HEK293T (cell line): ENCODE measurements at regions not wholly inside any gene's neighbourhood (a gene's known extent, or its start where the extent isn't known, plus 50 kb on each side); places are given as distances from the start of the nearest gene placed in this dataset.

Experiments used
- ELF4 ChIP-seq: fragments of 450-650 bp; IDR thresholded peaks from 2 replicates; pipeline ENCODE4 v1.6.1; 2017; ENCODE audit warnings: antibody characterized with exemption
- FOXM1 ChIP-seq: fragments of 450-650 bp; IDR thresholded peaks from 2 replicates; pipeline ENCODE4 v1.6.1; 2017; ENCODE audit warnings: mild to moderate bottlenecking, borderline replicate concordance
- HDGF ChIP-seq: fragments of 450-650 bp; IDR thresholded peaks from 2 replicates; pipeline ENCODE4 v1.6.1; 2017; ENCODE audit warnings: antibody characterized with exemption, borderline replicate concordance
- L3MBTL2 ChIP-seq: fragments of 450-650 bp; conservative IDR thresholded peaks from 2 replicates; pipeline ENCODE4 v1.6.1; 2016; ENCODE audit warnings: mild to moderate bottlenecking
- SP1 ChIP-seq: fragments of 450-650 bp; IDR thresholded peaks from 2 replicates; pipeline ENCODE4 v1.6.1; 2017
- TARDBP ChIP-seq: fragments of 450-650 bp; IDR thresholded peaks from 2 replicates; pipeline ENCODE4 v1.6.1; 2016
- ZNF384 ChIP-seq: fragments of 450-650 bp; IDR thresholded peaks from 2 replicates; pipeline ENCODE4 v1.6.1; 2016

DNA sequence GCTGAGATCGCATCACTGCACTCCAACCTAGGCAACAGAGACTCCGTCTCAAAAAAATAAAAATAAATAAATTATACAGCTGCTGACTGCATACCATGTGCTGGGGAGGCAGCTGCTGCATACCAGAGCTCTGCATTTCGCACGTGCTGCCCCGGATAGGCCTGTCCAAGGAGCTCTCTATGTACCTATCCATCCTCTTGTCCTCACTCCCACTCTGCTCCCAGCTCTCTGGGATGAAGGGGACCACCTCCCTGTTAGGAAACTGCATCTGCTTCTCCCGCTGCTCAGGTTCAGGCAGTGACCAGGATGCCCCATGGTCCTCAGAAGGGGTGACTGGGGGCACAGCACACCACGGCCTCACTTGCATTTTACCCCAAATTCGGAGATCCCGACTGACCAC is 302.3 kb downstream of the BRD1 start:
- TF ChIP-seq TARDBP (no peak), FOXM1 (no peak), HDGF (no peak), SP1 (no peak), L3MBTL2 (no peak), ELF4 (no peak), ZNF384 (no peak)
